ENCODE measurements at regions not wholly inside any gene's neighbourhood (a gene's known extent, or its start where the extent isn't known, plus 50 kb on each side); places are given as distances from the start of the nearest gene placed in this dataset.

DNA sequence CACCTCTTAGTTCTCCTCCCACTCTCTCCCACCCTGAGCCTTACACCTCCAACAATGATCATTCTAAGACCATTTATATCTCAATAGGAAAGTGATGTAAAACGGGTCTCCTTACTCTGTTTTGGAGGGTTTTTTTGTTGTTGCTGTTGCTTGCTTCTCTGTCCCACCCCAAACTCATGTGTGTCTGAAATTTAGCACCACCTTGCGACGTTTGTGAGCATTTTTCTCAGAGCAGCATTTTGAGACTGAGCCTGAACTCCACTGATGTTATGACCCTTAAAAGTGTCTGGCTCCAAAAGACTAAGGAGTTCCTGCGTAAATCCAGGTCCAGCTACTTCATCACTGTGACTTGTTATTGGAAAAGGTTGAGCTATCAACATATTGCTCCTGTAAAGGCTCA is 155.0 kb downstream of the DAD1 start:
- Histone ChIP-seq H3K4me1 (ENCODE audit: control insufficient read depth in 1 of 2, insufficient read depth in 2 of 2, low read length in 2 of 2) (peaks cover 7 to 12% of the 10 kb centered on the region in 2 experiments; a peak in 2 of 4 replicates), H4K20me1 (ENCODE audit: insufficient read depth) (no peaks in the 10 kb centered on the region), H2AFZ (ENCODE audit: low read depth, low read length, poor library complexity, severe bottlenecking) (no peak overlapping the region), H3K9me2 (ENCODE audit: insufficient read depth) (no peaks in the 10 kb centered on the region), H3K27me3 (ENCODE audit: insufficient read depth, low read length) (peaks cover 73% of the 10 kb centered on the region), H3K27ac (ENCODE audit: low read depth, low read length) (no peak overlapping the region), H3K9ac (ENCODE audit: low read length) (no peak overlapping the region), H3K36me3 (ENCODE audit: control insufficient read depth in 1 of 2, insufficient read depth in 2 of 2, low read length in 2 of 2) (no peaks in the 10 kb centered on the region), H3K4me2 (ENCODE audit: low read length) (no peak overlapping the region), H3K9me3 (ENCODE audit: control insufficient read depth in 1 of 2, insufficient read depth in 1 of 2, low read depth in 1 of 2, low read length in 2 of 2) (no peaks in the 10 kb centered on the region), H3K79me2 (ENCODE audit: insufficient read depth, low read length) (no peaks in the 10 kb centered on the region), H3K4me3 (replicated peaks in 1 of 2; ENCODE audit: low read depth in 1 of 2, low read length in 2 of 2) (no peak overlapping the region)
- intact Hi-C loops (cut with micrococcal nuclease): loop anchor here (5.0 kb wide), 1 partner anchor 42 kb away; no protein-coding TSS in a partner anchor
- POLR2A ChIA-PET: no interaction called here
- BruUV-seq (replicated peaks): no TSS peak
- RAD21 ChIA-PET (ENCODE audit: low non-redundant PET in 1 of 2, low total read pairs in 2 of 2, uncharacterized antibody in 2 of 2, unreplicated experiment in 2 of 2): no interaction called here
- CTCF ChIA-PET: no interaction called here
- ATAC-seq (peak; percentile 57; the same call in 1 of the 2 replicates), DNase-seq (ENCODE audit: low read depth, low spot score) (no peak)
- TF ChIP-seq CTCF (IDR thresholded peaks at IDR 0.05 in 2 of 3, conservative IDR thresholded peaks at IDR 0.05 in 1 of 3; ENCODE audit: borderline replicate concordance in 1 of 3, insufficient read depth in 1 of 3, low read depth in 2 of 3, low read length in 2 of 3): peak in 2 of 3 experiments; percentile 44 to 45; a peak in 4 of 6 replicates
- TF ChIP-seq ZNF274 (IDR thresholded peaks at IDR 0.05; ENCODE audit: low read depth, low read length): no peak

DNA sequence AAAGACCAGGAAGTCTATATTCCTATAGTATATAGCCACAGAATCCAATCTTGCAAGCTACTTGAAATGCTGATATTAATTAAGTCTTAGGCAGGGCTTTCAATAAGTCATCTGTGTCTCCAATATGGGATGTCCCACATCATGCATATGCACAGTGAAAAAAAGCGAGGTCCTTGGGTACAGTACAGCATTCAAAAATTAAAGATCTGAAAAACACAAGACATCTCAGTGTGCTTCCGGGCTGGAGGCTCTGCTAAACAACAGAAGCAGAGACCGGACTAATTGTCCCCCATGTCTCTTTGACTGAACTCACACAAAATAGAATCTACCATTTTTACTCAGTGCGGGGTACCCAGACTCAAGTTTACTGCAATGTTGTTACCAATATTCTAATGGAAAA is 156.0 kb downstream of the DAD1 start:
- no peaks in the 10 kb centered on the region for H3K79me2 ChIP-seq (ENCODE audit: insufficient read depth, low read length)
- no peak for ATAC-seq

More for the DNA sequence above, 156.0 kb downstream of the DAD1 start:
- Histone ChIP-seq H3K27ac (ENCODE audit: low read depth, low read length) (no peak overlapping the region), H3K36me3 (ENCODE audit: control insufficient read depth in 1 of 2, insufficient read depth in 2 of 2, low read length in 2 of 2) (no peaks in the 10 kb centered on the region), H3K27me3 (ENCODE audit: insufficient read depth, low read length) (peaks cover 73% of the 10 kb centered on the region), H2AFZ (ENCODE audit: low read depth, low read length, poor library complexity, severe bottlenecking) (no peak overlapping the region), H3K9me2 (ENCODE audit: insufficient read depth) (no peaks in the 10 kb centered on the region), H3K4me1 (ENCODE audit: control insufficient read depth in 1 of 2, insufficient read depth in 2 of 2, low read length in 2 of 2) (peaks cover 7 to 12% of the 10 kb centered on the region in 2 experiments; a peak in 2 of 4 replicates), H3K9ac (ENCODE audit: low read length) (no peak overlapping the region), H3K4me2 (ENCODE audit: low read length) (no peak overlapping the region), H3K4me3 (replicated peaks in 1 of 2; ENCODE audit: low read depth in 1 of 2, low read length in 2 of 2) (no peak overlapping the region), H3K9me3 (ENCODE audit: control insufficient read depth in 1 of 2, insufficient read depth in 1 of 2, low read depth in 1 of 2, low read length in 2 of 2) (no peaks in the 10 kb centered on the region), H4K20me1 (ENCODE audit: insufficient read depth) (no peaks in the 10 kb centered on the region)
- TF ChIP-seq CTCF (IDR thresholded peaks at IDR 0.05 in 2 of 3, conservative IDR thresholded peaks at IDR 0.05 in 1 of 3; ENCODE audit: borderline replicate concordance in 1 of 3, insufficient read depth in 1 of 3, low read depth in 2 of 3, low read length in 2 of 3) (no peak), POLR2A (IDR thresholded peaks at IDR 0.05; ENCODE audit: borderline replicate concordance, extremely low read depth, insufficient read depth, insufficient read length) (no peak), REST (IDR thresholded peaks at IDR 0.05; ENCODE audit: low read depth) (no peak), TCF7L2 (IDR thresholded peaks at IDR 0.05; ENCODE audit: borderline replicate concordance, extremely low read depth, insufficient read depth, insufficient read length) (no peak), CBX3 (IDR thresholded peaks at IDR 0.05; ENCODE audit: low read depth) (no peak)
- TF ChIP-seq, protein P1, sequence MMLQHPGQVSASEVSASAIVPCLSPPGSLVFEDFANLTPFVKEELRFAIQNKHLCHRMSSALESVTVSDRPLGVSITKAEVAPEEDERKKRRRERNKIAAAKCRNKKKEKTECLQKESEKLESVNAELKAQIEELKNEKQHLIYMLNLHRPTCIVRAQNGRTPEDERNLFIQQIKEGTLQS (IDR thresholded peaks at IDR 0.05): no peak
- BruUV-seq (replicated peaks): no TSS peak
- POLR2A ChIA-PET: interaction anchor here (1.4 kb wide), 1 partner anchor 17 kb away, joined by 3 read pairs; no protein-coding TSS in a partner anchor
- intact Hi-C loops (cut with micrococcal nuclease): loop anchor here (5.0 kb wide), 1 partner anchor 41 kb away; no protein-coding TSS in a partner anchor
- CTCF ChIA-PET: interaction anchor here (0.7 to 1.0 kb wide), 2 partner anchors 14 to 38 kb away, joined by 3 to 4 read pairs; no protein-coding TSS in a partner anchor
- RAD21 ChIA-PET (ENCODE audit: low non-redundant PET in 1 of 2, low total read pairs in 2 of 2, uncharacterized antibody in 2 of 2, unreplicated experiment in 2 of 2): no interaction called here
- no peak for DNase-seq (ENCODE audit: low read depth, low spot score)
